Gastroesophageal sphincter (tissue), 4 donors: ENCODE measurements at regions not wholly inside any gene's neighbourhood (a gene's known extent, or its start where the extent isn't known, plus 50 kb on each side); places are given as distances from the start of the nearest gene placed in this dataset.

Source experiments
- ATAC-seq: fragments of 150-250 bp; one replicate; pipeline ENCODE4 v1.9.1; 2016; ENCODE audit warnings: mild to moderate bottlenecking, moderate library complexity
- H3K27ac ChIP-seq, 4 donors: fragments of 200-600 bp; sonication (generic) in 3 of 4; 1 replicate in 3 of 4; 2 replicates in 1 of 4; pipeline ENCODE4 v1.5.1; 2016 to 2019
- H3K27me3 ChIP-seq: fragments of 200-600 bp; sonication (generic); one replicate; pipeline ENCODE4 v1.5.1; 2019
- H3K36me3 ChIP-seq, 2 donors: fragments of 200-600 bp; sonication (generic); one replicate each; pipeline ENCODE4 v1.5.1; 2019; ENCODE audit warnings: control low read depth in 1 of 2
- H3K4me1 ChIP-seq, 3 donors: fragments of 200-600 bp; sonication (generic); 1 replicate in 2 of 3; 2 replicates in 1 of 3; pipeline ENCODE4 v1.5.1; 2016 to 2019; ENCODE audit warnings: control low read depth in 2 of 3
- H3K4me3 ChIP-seq, 2 donors: fragments of 200-600 bp; sonication (generic); one replicate each; pipeline ENCODE4 v1.5.1; 2019; ENCODE audit warnings: mild to moderate bottlenecking in 1 of 2, moderate library complexity in 1 of 2
- H3K9me3 ChIP-seq, 3 donors: fragments of 200-600 bp; sonication (generic); one replicate each; pipeline ENCODE4 v1.5.1; 2017 to 2019; ENCODE audit warnings: control low read depth in 2 of 3
- CTCF ChIP-seq, 4 experiments: fragments of 200-600 bp in 2 of 4; fragments of 450-650 bp in 2 of 4; sonication (generic) in 1 of 4; IDR thresholded peaks; one replicate each; pipeline ENCODE4 v1.5.1; 2017 to 2019; ENCODE audit warnings: antibody characterized with exemption in 4 of 4, mild to moderate bottlenecking in 2 of 4, moderate library complexity in 2 of 4
- EP300 ChIP-seq: sonication (generic); formaldehyde crosslinking; IDR thresholded peaks from one replicate; pipeline ENCODE4 v1.6.1; 2017; ENCODE audit warnings: antibody characterized with exemption, mild to moderate bottlenecking
- POLR2A ChIP-seq, 2 donors: fragments of 450-650 bp; IDR thresholded peaks; one replicate each; pipeline ENCODE4 v1.6.1; 2017; ENCODE audit warnings: antibody characterized with exemption in 2 of 2, mild to moderate bottlenecking in 2 of 2, moderate library complexity in 1 of 2
- POLR2AphosphoS5 ChIP-seq: sonication (generic); formaldehyde crosslinking; IDR thresholded peaks from one replicate; pipeline ENCODE4 v1.6.1; 2017; ENCODE audit warnings: antibody characterized with exemption
- WGBS, 2 donors: methylation state at CpG; one replicate each; pipeline ENCODE4 v1.1.5; 2018; ENCODE audit warnings: low coverage in 1 of 2; 5-methylcytosine and 5-hydroxymethylcytosine counted together

DNA sequence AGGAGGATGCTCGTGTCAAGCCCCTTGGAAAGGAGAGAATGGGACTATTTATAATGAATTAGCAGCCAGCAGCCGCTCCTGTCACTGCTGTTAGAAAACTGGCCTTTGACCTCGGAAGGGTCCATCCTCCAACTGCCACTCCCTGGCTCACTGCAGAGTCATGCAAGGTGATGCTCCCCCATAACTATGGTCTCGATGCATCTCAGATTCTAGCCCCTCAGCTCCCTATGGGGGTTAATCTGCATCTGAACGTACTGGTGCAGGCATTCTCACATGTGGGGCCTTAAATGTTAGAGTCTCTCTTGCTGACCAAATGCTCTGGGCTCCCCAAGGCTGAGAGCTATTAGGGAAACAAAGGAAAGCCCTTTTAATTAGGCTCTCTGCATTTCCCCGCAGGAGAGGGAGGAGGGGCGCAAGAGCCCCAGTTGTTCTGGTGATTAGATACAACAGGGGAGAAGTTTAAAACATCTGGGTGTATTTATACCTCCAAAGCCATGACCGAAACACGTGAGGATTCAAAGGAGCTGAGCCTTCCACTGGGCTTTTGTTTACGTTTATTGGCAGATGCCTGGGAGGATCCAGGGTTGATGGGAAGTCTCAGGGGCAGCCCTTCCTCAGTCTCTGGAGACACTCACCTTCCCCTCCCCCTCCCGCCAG, 182.5 kb downstream of the OPA1 start:
- no peak for ATAC-seq
- no peak for TF ChIP-seq EP300
- Histone ChIP-seq H3K9me3 (no peaks in the 10 kb centered on the region), H3K27me3 (peaks cover 15% of the 10 kb centered on the region), H3K36me3 (no peaks in the 10 kb centered on the region), H3K4me1 (peaks cover 0 to 7% (median 2%) of the 10 kb centered on the region in 3 donors), H3K4me3 (no peak overlapping the region), H3K27ac (no peak overlapping the region)
- WGBS, 2 donors, result 84 to 87% methylated on average over 3 to 8 of the region's 11 CpGs

DNA sequence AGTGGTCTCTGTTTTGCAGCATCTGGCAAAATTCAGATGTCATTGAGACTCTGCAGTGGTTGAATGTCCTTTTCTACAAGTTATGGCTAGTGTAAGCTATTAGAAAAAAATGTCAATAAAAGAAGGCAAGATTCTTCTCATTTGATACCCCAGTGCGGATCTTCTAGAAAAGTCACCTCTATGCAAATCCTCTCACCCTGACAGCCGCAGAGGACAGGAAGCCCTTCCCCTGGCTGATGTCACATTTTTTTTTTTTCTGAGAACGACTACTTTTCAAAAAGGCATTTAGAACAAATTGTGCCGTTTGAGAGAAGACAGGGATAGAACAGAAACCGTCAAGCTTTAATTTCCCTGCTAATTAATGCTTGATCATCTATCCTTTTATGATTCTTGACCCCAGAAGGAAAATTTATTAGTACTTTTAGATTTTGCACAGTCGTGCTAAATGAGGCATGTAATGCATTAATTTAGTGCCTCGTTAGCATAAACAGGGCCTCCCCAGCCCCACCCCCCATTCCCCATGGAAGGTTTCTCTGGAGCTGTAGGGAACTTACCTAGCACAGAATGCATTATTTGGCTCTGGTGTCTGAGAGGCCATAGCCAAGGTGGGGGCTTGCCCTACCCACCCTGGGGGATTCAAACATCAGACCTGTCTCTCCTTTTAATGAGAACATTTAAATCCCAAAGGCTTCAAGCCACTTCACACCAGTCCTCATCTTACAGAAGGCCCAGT, 183.8 kb downstream of the OPA1 start:
- TF ChIP-seq EP300 (no peak), POLR2AphosphoS5 (no peak), CTCF (IDR thresholded peaks at IDR 0.05) (no peak), POLR2A (IDR thresholded peaks at IDR 0.05) (no peak)
- H3K36me3 ChIP-seq, result no peaks in the 10 kb centered on the region
- 72 to 74% methylated on average over 7 of the region's 7 CpGs for WGBS, 2 donors
- H3K27ac ChIP-seq, result no peak overlapping the region
- no peaks in the 10 kb centered on the region for H3K9me3 ChIP-seq
- H3K4me3 ChIP-seq, result no peak overlapping the region
- peaks cover 15% of the 10 kb centered on the region for H3K27me3 ChIP-seq
- no peak for ATAC-seq
- peaks cover 0 to 18% (median 9%) of the 10 kb centered on the region in 3 donors for H3K4me1 ChIP-seq

DNA sequence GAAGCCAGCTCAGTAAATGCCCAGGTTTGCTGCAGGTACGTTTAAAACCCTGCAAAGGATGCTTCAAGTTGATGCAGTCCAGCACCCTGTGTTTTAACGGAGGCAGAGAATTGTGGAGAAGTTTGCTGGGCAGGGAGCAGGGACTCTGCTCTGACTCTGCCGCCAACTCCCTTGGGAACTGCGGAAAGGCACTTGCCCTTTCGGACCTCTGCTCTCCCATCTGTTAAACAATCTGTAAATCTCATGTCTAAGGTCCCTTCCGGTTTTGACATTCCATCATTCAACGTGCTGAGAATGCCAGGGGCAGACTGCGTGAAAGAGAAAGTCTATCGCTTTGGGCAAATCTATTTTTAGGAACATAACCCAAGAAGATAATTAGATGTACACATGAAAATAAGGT, 184.5 kb downstream of the OPA1 start:
- TF ChIP-seq CTCF (IDR thresholded peaks at IDR 0.05) (no peak), EP300 (no peak), POLR2A (IDR thresholded peaks at IDR 0.05) (no peak), POLR2AphosphoS5 (no peak)
- Histone ChIP-seq H3K4me3 (no peak overlapping the region), H3K4me1 (peaks cover 0 to 18% (median 9%) of the 10 kb centered on the region in 3 donors), H3K27me3 (peaks cover 15% of the 10 kb centered on the region), H3K36me3 (no peaks in the 10 kb centered on the region), H3K27ac (no peak overlapping the region), H3K9me3 (no peaks in the 10 kb centered on the region)
- 45 to 65% methylated on average over 4 to 7 of the region's 9 CpGs for WGBS, 2 donors
- ATAC-seq, result no peak

GRCh38 chr3:193778676-193779075, 185.7 kb downstream of the OPA1 start:
- no peak for ATAC-seq
- H3K36me3 ChIP-seq, result no peaks in the 10 kb centered on the region
- TF ChIP-seq EP300, result no peak
- no peak for TF ChIP-seq POLR2AphosphoS5
- no peak for TF ChIP-seq CTCF (IDR thresholded peaks at IDR 0.05)
- TF ChIP-seq POLR2A (IDR thresholded peaks at IDR 0.05), result no peak
- no peak overlapping the region for H3K27ac ChIP-seq
- no peak overlapping the region for H3K4me3 ChIP-seq
- H3K9me3 ChIP-seq, result no peaks in the 10 kb centered on the region
- WGBS, 2 donors, result 84 to 100% methylated on average over 2 to 7 of the region's 10 CpGs
- H3K27me3 ChIP-seq, result peaks cover 15% of the 10 kb centered on the region
- H3K4me1 ChIP-seq, result peaks cover 0 to 18% (median 9%) of the 10 kb centered on the region in 3 donors

- Histone ChIP-seq H3K36me3 (no peaks in the 10 kb centered on the region), H3K27ac (no peak overlapping the region), H3K9me3 (no peaks in the 10 kb centered on the region), H3K4me1 (peaks cover 0 to 18% (median 9%) of the 10 kb centered on the region in 3 donors), H3K27me3 (peaks cover 12% of the 10 kb centered on the region), H3K4me3 (no peak overlapping the region)
- 84 to 100% methylated on average over 3 to 6 of the region's 6 CpGs for WGBS, 2 donors
- no peak for ATAC-seq
- no peak for TF ChIP-seq POLR2A (IDR thresholded peaks at IDR 0.05)
- TF ChIP-seq CTCF (IDR thresholded peaks at IDR 0.05), result no peak
- TF ChIP-seq EP300, result no peak
- TF ChIP-seq POLR2AphosphoS5, result no peak
These were observed 186.9 kb downstream of the OPA1 start for GRCh38 chr3:193779933-193780332.
